ENCODE measurements at regions not wholly inside any gene's neighbourhood (a gene's known extent, or its start where the extent isn't known, plus 50 kb on each side); places are given as distances from the start of the nearest gene placed in this dataset.

- TF ChIP-seq CTCF (conservative IDR thresholded peaks at IDR 0.05 in 1 of 2, IDR thresholded peaks at IDR 0.05 in 1 of 2; ENCODE audit: extremely low read depth in 1 of 2, insufficient read depth in 1 of 2, low read depth in 1 of 2, low read length in 2 of 2) (no peak), EZH2 (IDR thresholded peaks at IDR 0.05; ENCODE audit: borderline replicate concordance, low read length) (no peak)
These were observed 328.0 kb upstream of the PABPC4L start for GRCh38 chr4:134529629-134530028.

Measured in mammary epithelial cell (primary cell).